Ectodermal cell (in vitro differentiated cells): ENCODE measurements at regions not wholly inside any gene's neighbourhood (a gene's known extent, or its start where the extent isn't known, plus 50 kb on each side); places are given as distances from the start of the nearest gene placed in this dataset.
"Not testable (repeated sequence)": the region's sequence is repeated elsewhere in the genome, so short reads cannot be mapped to it uniquely, and the experiment has no call there.

Experiments
- H3K27ac ChIP-seq: 2 replicates; pipeline ENCODE4 v1.7.0; 2013; ENCODE audit warnings: mild to moderate bottlenecking, low read depth, low read length; ENCODE audit not compliant: insufficient read depth, poor library complexity, severe bottlenecking
- H3K27me3 ChIP-seq: 2 replicates; pipeline ENCODE4 v1.7.0; 2013; ENCODE audit warnings: mild to moderate bottlenecking, low read length; ENCODE audit not compliant: insufficient read depth, control insufficient read depth, poor library complexity, severe bottlenecking
- H3K36me3 ChIP-seq: one replicate; pipeline ENCODE4 v1.7.0; 2013; ENCODE audit warnings: low read length; ENCODE audit not compliant: control insufficient read depth, insufficient read depth
- H3K4me1 ChIP-seq: one replicate; pipeline ENCODE4 v1.7.0; 2013; ENCODE audit warnings: low read length; ENCODE audit not compliant: control insufficient read depth, insufficient read depth
- H3K4me3 ChIP-seq: 2 replicates; pipeline ENCODE4 v1.7.0; 2013; ENCODE audit warnings: low read depth, low read length, control low read depth; ENCODE audit not compliant: insufficient read depth
- H3K9me3 ChIP-seq: 2 replicates; pipeline ENCODE4 v1.7.0; 2013; ENCODE audit warnings: mild to moderate bottlenecking, low read length, moderate library complexity; ENCODE audit not compliant: control insufficient read depth
- WGBS, 2 experiments: methylation state at CpG; one replicate each; pipeline ENCODE4 v1.1.7; 2013; ENCODE audit warnings: missing lambda C conversion rate in 2 of 2; 5-methylcytosine and 5-hydroxymethylcytosine counted together

- H3K27ac ChIP-seq, H3K4me1 ChIP-seq: not testable (repeated sequence)
- 93 to 95% methylated on average over 20 of the region's 20 CpGs for WGBS, 2 experiments
Observed at GRCh38 chr5:89317838-89318237, 434.9 kb upstream of the MEF2C start.

GRCh38 chr5:89315286-89316100 lies 432.5 kb upstream of the MEF2C start:
- 95 to 96% methylated on average over 11 of the region's 12 CpGs for WGBS, 2 experiments
- Histone ChIP-seq H3K27ac (no peak overlapping the region), H3K4me1 (no peaks in the 10 kb centered on the region), H3K27me3 (no peaks in the 10 kb centered on the region), H3K9me3 (no peaks in the 10 kb centered on the region), H3K4me3 (no peak overlapping the region), H3K36me3 (no peaks in the 10 kb centered on the region)

More at GRCh38 chr5:89317838-89318237, 434.9 kb upstream of the MEF2C start:
- not testable (repeated sequence) for H3K4me3 ChIP-seq, H3K36me3 ChIP-seq, H3K27me3 ChIP-seq, H3K9me3 ChIP-seq

GRCh38 chr5:89313804-89314588 lies 431.0 kb upstream of the MEF2C start:
- Histone ChIP-seq H3K9me3 (no peaks in the 10 kb centered on the region), H3K27me3 (no peaks in the 10 kb centered on the region), H3K27ac (no peak overlapping the region), H3K4me1 (no peaks in the 10 kb centered on the region), H3K36me3 (no peaks in the 10 kb centered on the region), H3K4me3 (no peak overlapping the region)
- 88 to 95% methylated on average over 3 of the region's 3 CpGs for WGBS, 2 experiments

GRCh38 chr5:89313044-89313443 lies 430.1 kb upstream of the MEF2C start:
- H3K36me3 ChIP-seq = no peaks in the 10 kb centered on the region
- H3K27me3 ChIP-seq = no peaks in the 10 kb centered on the region
- no peaks in the 10 kb centered on the region for H3K9me3 ChIP-seq
- WGBS, 2 experiments = 62 to 74% methylated on average over 2 of the region's 2 CpGs
- H3K27ac ChIP-seq = no peak overlapping the region
- H3K4me1 ChIP-seq = no peaks in the 10 kb centered on the region
- H3K4me3 ChIP-seq = no peak overlapping the region

GRCh38 chr5:89309268-89309667 lies 426.3 kb upstream of the MEF2C start:
- H3K4me3 ChIP-seq = no peak overlapping the region
- H3K9me3 ChIP-seq = no peaks in the 10 kb centered on the region
- no peaks in the 10 kb centered on the region for H3K27me3 ChIP-seq
- WGBS, 2 experiments = 94 to 100% methylated on average over 1 of the region's 1 CpG
- H3K27ac ChIP-seq = no peak overlapping the region
- no peaks in the 10 kb centered on the region for H3K36me3 ChIP-seq
- H3K4me1 ChIP-seq = no peaks in the 10 kb centered on the region

GRCh38 chr5:89308606-89309040 lies 425.6 kb upstream of the MEF2C start:
- Histone ChIP-seq H3K4me1 (no peaks in the 10 kb centered on the region), H3K27ac (no peak overlapping the region), H3K9me3 (no peaks in the 10 kb centered on the region), H3K27me3 (no peaks in the 10 kb centered on the region), H3K36me3 (no peaks in the 10 kb centered on the region), H3K4me3 (no peak overlapping the region)
- WGBS, 2 experiments = 74 to 84% methylated on average over 3 to 4 of the region's 4 CpGs

- H3K27ac ChIP-seq = no peak overlapping the region
- no peaks in the 10 kb centered on the region for H3K36me3 ChIP-seq
- no peaks in the 10 kb centered on the region for H3K9me3 ChIP-seq
- WGBS, 2 experiments = 89% methylated on average over 1 of the region's 1 CpG
- H3K4me1 ChIP-seq = no peaks in the 10 kb centered on the region
- H3K27me3 ChIP-seq = no peaks in the 10 kb centered on the region
- H3K4me3 ChIP-seq = no peak overlapping the region
Observed at GRCh38 chr5:89307972-89308371, 425.0 kb upstream of the MEF2C start.

GRCh38 chr5:89307141-89307540 lies 424.2 kb upstream of the MEF2C start:
- H3K27ac ChIP-seq, H3K4me1 ChIP-seq, H3K27me3 ChIP-seq, H3K36me3 ChIP-seq, H3K9me3 ChIP-seq, H3K4me3 ChIP-seq: not testable (repeated sequence)
- 89 to 100% methylated on average over 2 of the region's 2 CpGs for WGBS, 2 experiments

- H3K9me3 ChIP-seq = no peaks in the 10 kb centered on the region
- no peaks in the 10 kb centered on the region for H3K27me3 ChIP-seq
- no peak overlapping the region for H3K27ac ChIP-seq
- no peaks in the 10 kb centered on the region for H3K36me3 ChIP-seq
- no peaks in the 10 kb centered on the region for H3K4me1 ChIP-seq
- 91 to 95% methylated on average over 4 of the region's 4 CpGs for WGBS, 2 experiments
- no peak overlapping the region for H3K4me3 ChIP-seq
Observed at GRCh38 chr5:89303033-89303480, 420.1 kb upstream of the MEF2C start.

- H3K36me3 ChIP-seq = no peaks in the 10 kb centered on the region
- H3K4me1 ChIP-seq = no peaks in the 10 kb centered on the region
- no peaks in the 10 kb centered on the region for H3K27me3 ChIP-seq
- 97 to 99% methylated on average over 3 to 5 of the region's 5 CpGs for WGBS, 2 experiments
- no peaks in the 10 kb centered on the region for H3K9me3 ChIP-seq
- no peak overlapping the region for H3K4me3 ChIP-seq
- H3K27ac ChIP-seq = no peak overlapping the region
Observed at GRCh38 chr5:89302102-89302891, 419.3 kb upstream of the MEF2C start.
